H1 (cell line): ENCODE measurements at regions not wholly inside any gene's neighbourhood (a gene's known extent, or its start where the extent isn't known, plus 50 kb on each side); places are given as distances from the start of the nearest gene placed in this dataset.

ENCODE experiments used
- SP2 ChIP-seq: IDR thresholded peaks from 2 replicates; pipeline ENCODE4 v1.6.1; 2012; ENCODE audit warnings: mild to moderate bottlenecking, low read length, inconsistent platforms
- TEAD4 ChIP-seq: IDR thresholded peaks from 2 replicates; pipeline ENCODE4 v1.6.1; 2012; ENCODE audit warnings: low read depth, low read length, inconsistent platforms, mixed read lengths

GRCh38 chr7:119596651-119597050, 676.3 kb upstream of the KCND2 start (continued):
- TF ChIP-seq TEAD4 (no peak), SP2 (no peak)
